HCT116 (cell line): ENCODE measurements at regions not wholly inside any gene's neighbourhood (a gene's known extent, or its start where the extent isn't known, plus 50 kb on each side); places are given as distances from the start of the nearest gene placed in this dataset.

Experiments used
- ATAC-seq: fragments of 200-7000 bp; cut with Tn5 transposase; 2 replicates; pipeline ENCODE4 v1.9.1; 2020; ENCODE audit warnings: mild to moderate bottlenecking, moderate library complexity
- BruUV-seq: library from RNA; stranded (reverse); fragments of 400-500 nt; replicated peaks from 2 replicates; lab custom pipeline; 2021; lab: Mats Ljungman, UMichigan
- CTCF ChIA-PET: fragments of 300-600 bp; sonication (Branson Sonifier 250); formaldehyde crosslinking; loops from one replicate; lab custom pipeline; 2021; ENCODE audit warnings: antibody characterized with exemption; lab: Charles Lee
- POLR2A ChIA-PET: fragments of 300-600, 350-600 bp; sonication (Branson Sonifier 250); formaldehyde crosslinking; loops from one replicate; lab custom pipeline; 2021; ENCODE audit warnings: antibody characterized with exemption; lab: Charles Lee
- RAD21 ChIA-PET, 2 experiments: fragments of 300-600 bp; sonication (Branson Sonifier 250); formaldehyde crosslinking; loops; one replicate each; lab custom pipeline; 2023; ENCODE audit warnings: low total read pairs in 2 of 2; ENCODE audit not compliant: uncharacterized antibody in 2 of 2, unreplicated experiment in 2 of 2, low non-redundant PET in 1 of 2; lab: Charles Lee
- DNase-seq: peaks from one replicate; pipeline ENCODE4 v3.0.0-alpha.2; 2010; ENCODE audit warnings: low read depth, low spot score
- H2AFZ ChIP-seq: fragments of 200-600 bp; shearing (Covaris generic), sonication (generic); 2 replicates; pipeline ENCODE4 v1.6.1; 2017; ENCODE audit warnings: low read depth, mixed run types, mixed read lengths, antibody characterized with exemption, low read length; ENCODE audit not compliant: poor library complexity, severe bottlenecking
- H3K27ac ChIP-seq: 2 replicates; pipeline ENCODE4 v1.5.1; 2012; ENCODE audit warnings: low read depth, low read length
- H3K27me3 ChIP-seq: fragments of 200-600 bp; sonication (generic); 2 replicates; pipeline ENCODE4 v1.6.1; 2016; ENCODE audit warnings: mixed run types, low read length, mixed read lengths; ENCODE audit not compliant: insufficient read depth
- H3K36me3 ChIP-seq, 2 experiments: fragments of 200-500 bp in 1 of 2; fragments of 200-600 bp in 1 of 2; sonication (Bioruptor generic) in 1 of 2; sonication (generic) in 1 of 2; 2 replicates each; pipeline versions ENCODE4 v1.5.1 to v1.6.1; 2014 to 2016; ENCODE audit warnings: low read length in 2 of 2, inconsistent platforms in 1 of 2, mixed read lengths in 1 of 2, mixed run types in 1 of 2; ENCODE audit not compliant: insufficient read depth in 2 of 2, control insufficient read depth in 1 of 2
- H3K4me1 ChIP-seq, 2 experiments: fragments of 200-600 bp in 1 of 2; sonication (generic) in 1 of 2; 2 replicates each; pipeline versions ENCODE4 v1.5.1 to v1.6.1; 2012 to 2017; ENCODE audit warnings: low read length in 2 of 2, inconsistent platforms in 1 of 2, mild to moderate bottlenecking in 1 of 2, mixed read lengths in 1 of 2, mixed run types in 1 of 2, moderate library complexity in 1 of 2; ENCODE audit not compliant: insufficient read depth in 2 of 2, control insufficient read depth in 1 of 2
- H3K4me2 ChIP-seq: fragments of 200-600 bp; sonication (generic); 2 replicates; pipeline ENCODE4 v1.6.1; 2017; ENCODE audit warnings: mixed run types, low read length, mixed read lengths
- H3K4me3 ChIP-seq, 2 experiments: fragments of 200-600 bp in 1 of 2; sonication (generic) in 1 of 2; replicated peaks in 1 of 2; 2 replicates each; pipeline ENCODE4 v1.5.1; 2011 to 2016; ENCODE audit warnings: low read length in 2 of 2, control low read depth in 1 of 2, low read depth in 1 of 2, mild to moderate bottlenecking in 1 of 2, mixed read lengths in 1 of 2, mixed run types in 1 of 2
- H3K79me2 ChIP-seq: fragments of 200-600 bp; sonication (generic); 2 replicates; pipeline ENCODE4 v1.6.1; 2017; ENCODE audit warnings: mild to moderate bottlenecking, mixed run types, low read length, moderate library complexity, mixed read lengths; ENCODE audit not compliant: insufficient read depth
- H3K9ac ChIP-seq: fragments of 200-600 bp; sonication (generic); 2 replicates; pipeline ENCODE4 v1.6.1; 2016; ENCODE audit warnings: low read length, mixed read lengths
- H3K9me2 ChIP-seq: fragments of 200-600 bp; sonication (generic), shearing (Covaris generic); 2 replicates; pipeline ENCODE4 v1.6.1; 2017; ENCODE audit warnings: mixed run types, mild to moderate bottlenecking, moderate library complexity; ENCODE audit not compliant: insufficient read depth
- H3K9me3 ChIP-seq, 2 experiments: fragments of 200-500 bp in 1 of 2; fragments of 200-600 bp in 1 of 2; sonication (Bioruptor generic) in 1 of 2; sonication (generic) in 1 of 2; 2 replicates each; pipeline ENCODE4 v1.6.1; 2014 to 2017; ENCODE audit warnings: low read length in 2 of 2, mixed read lengths in 2 of 2, inconsistent platforms in 1 of 2, low read depth in 1 of 2, mild to moderate bottlenecking in 1 of 2, mixed run types in 1 of 2, moderate library complexity in 1 of 2; ENCODE audit not compliant: control insufficient read depth in 1 of 2, insufficient read depth in 1 of 2
- H4K20me1 ChIP-seq: fragments of 200-600 bp; sonication (generic), shearing (Covaris generic); 2 replicates; pipeline ENCODE4 v1.6.1; 2017; ENCODE audit warnings: mixed run types, mild to moderate bottlenecking, moderate library complexity; ENCODE audit not compliant: insufficient read depth
- CEBPB ChIP-seq: IDR thresholded peaks from 2 replicates; pipeline ENCODE4 v1.6.1; 2012; ENCODE audit warnings: low read depth
- EZH2 ChIP-seq: fragments of 200-600 bp; sonication (generic); IDR thresholded peaks from 2 replicates; pipeline ENCODE4 v1.6.1; 2017; ENCODE audit warnings: antibody characterized with exemption, mixed run types
- EZH2phosphoT487 ChIP-seq: fragments of 200-600 bp; IDR thresholded peaks from 2 replicates; pipeline ENCODE4 v1.6.1; 2018; ENCODE audit warnings: antibody characterized with exemption, borderline replicate concordance
- POLR2AphosphoS5 ChIP-seq: IDR thresholded peaks from 2 replicates; pipeline ENCODE4 v1.6.1; 2011; ENCODE audit warnings: mild to moderate bottlenecking, low read depth, low read length, moderate library complexity
- SP1 ChIP-seq: IDR thresholded peaks from 2 replicates; pipeline ENCODE4 v1.6.1; 2012; ENCODE audit warnings: low read depth
- TCF7L2 ChIP-seq: IDR thresholded peaks from 2 replicates; pipeline ENCODE4 v1.7.0; 2011; ENCODE audit warnings: borderline replicate concordance, inconsistent platforms; ENCODE audit not compliant: insufficient read depth, insufficient read length; ENCODE audit errors: extremely low read depth
- YY1 ChIP-seq: IDR thresholded peaks from 2 replicates; pipeline ENCODE4 v1.6.1; 2011; ENCODE audit warnings: low read length, low read depth, moderate library complexity, mild to moderate bottlenecking; ENCODE audit not compliant: insufficient replicate concordance; ENCODE audit errors: extremely low read depth
- ZBTB33 ChIP-seq: IDR thresholded peaks from 2 replicates; pipeline ENCODE4 v1.6.1; 2011; ENCODE audit warnings: mild to moderate bottlenecking, low read length, moderate library complexity; ENCODE audit not compliant: insufficient replicate concordance; ENCODE audit errors: extremely low read depth
- ZFX ChIP-seq: fragments of 450-650 bp; IDR thresholded peaks from 2 replicates; pipeline ENCODE4 v1.6.1; 2017
- intact Hi-C: fragments of 100-400 bp; cut with micrococcal nuclease; formaldehyde crosslinking; loops from 2 replicates; pipeline ENCODE4 v1.10.0; 2022

GRCh38 chr3:154885418-154885817 lies 194.7 kb upstream of the MME start (continued):
- TF ChIP-seq ZBTB33: no peak

- ATAC-seq (no peak), DNase-seq (no peak)
- H3K4me3 ChIP-seq: no peak overlapping the region
- H3K9me2 ChIP-seq: no peaks in the 10 kb centered on the region
- no peak overlapping the region for H3K27ac ChIP-seq
- H3K36me3 ChIP-seq: no peaks in the 10 kb centered on the region
- ChIA-PET POLR2A (no interaction called here), RAD21 (no interaction called here), CTCF (no interaction called here)
- TF ChIP-seq CEBPB: no peak
- TF ChIP-seq POLR2AphosphoS5: no peak
- TF ChIP-seq ZFX: no peak
- no peak for TF ChIP-seq SP1
- TF ChIP-seq YY1: no peak
- TF ChIP-seq TCF7L2: no peak
- no peak for TF ChIP-seq EZH2phosphoT487
- TF ChIP-seq EZH2: no peak
- BruUV-seq: no TSS peak
- no peaks in the 10 kb centered on the region for H3K79me2 ChIP-seq
- intact Hi-C loops: no loop called here
- H3K9me3 ChIP-seq: no peaks in the 10 kb centered on the region
- H2AFZ ChIP-seq: no peak overlapping the region
- no peaks in the 10 kb centered on the region for H3K4me1 ChIP-seq
- H3K27me3 ChIP-seq: no peaks in the 10 kb centered on the region
- no peak overlapping the region for H3K4me2 ChIP-seq
- H3K9ac ChIP-seq: no peak overlapping the region
- H4K20me1 ChIP-seq: no peaks in the 10 kb centered on the region
These were observed 195.2 kb upstream of the MME start for GRCh38 chr3:154884952-154885351.
